ENCODE measurements at regions not wholly inside any gene's neighbourhood (a gene's known extent, or its start where the extent isn't known, plus 50 kb on each side); places are given as distances from the start of the nearest gene placed in this dataset.

- Mint-ChIP-seq H3K9me3 (no peaks in the 10 kb centered on the region), H3K36me3 (no peaks in the 10 kb centered on the region), H3K4me3 (no peak overlapping the region), H3K27me3 (peaks cover 0 to 10% (median 4%) of the 10 kb centered on the region in 3 donors), H3K4me1 (no peaks in the 10 kb centered on the region), H3K27ac (no peak overlapping the region)
- DNase-seq (no peak), ATAC-seq (ENCODE audit: low read depth in 2 of 2) (no peak)
Measured at GRCh38 chr2:17311106-17311619, 207.1 kb downstream of the RAD51AP2 start.

- ATAC-seq (ENCODE audit: low read depth in 2 of 2): peak in 1 of 2 donors; percentile 40
- Mint-ChIP-seq H3K27ac (no peak overlapping the region), H3K4me3 (no peak overlapping the region), H3K36me3 (no peaks in the 10 kb centered on the region), H3K9me3 (peaks cover 0 to 2% (median 0%) of the 10 kb centered on the region in 7 donors), H3K4me1 (no peaks in the 10 kb centered on the region), H3K27me3 (peaks cover 0 to 10% (median 4%) of the 10 kb centered on the region in 3 donors)
- peak; percentile 17 for DNase-seq
Measured at GRCh38 chr2:17309741-17310339, 208.4 kb downstream of the RAD51AP2 start.

- ATAC-seq (ENCODE audit: low read depth in 2 of 2) (no peak), DNase-seq (no peak)
- Mint-ChIP-seq H3K9me3 (peaks cover 0 to 2% (median 0%) of the 10 kb centered on the region in 7 donors), H3K4me3 (no peak overlapping the region), H3K36me3 (no peaks in the 10 kb centered on the region), H3K27ac (no peak overlapping the region), H3K27me3 (peaks cover 0 to 10% (median 4%) of the 10 kb centered on the region in 3 donors), H3K4me1 (no peaks in the 10 kb centered on the region)
Measured at GRCh38 chr2:17309181-17309580, 209.1 kb downstream of the RAD51AP2 start.

- no peak overlapping the region for H3K4me3 Mint-ChIP-seq
- H3K27me3 Mint-ChIP-seq: peaks cover 8 to 19% (median 9%) of the 10 kb centered on the region in 3 donors
- DNase-seq (no peak), ATAC-seq (ENCODE audit: low read depth in 2 of 2) (no peak)
- no peak overlapping the region for H3K27ac Mint-ChIP-seq
- H3K9me3 Mint-ChIP-seq: peaks cover 0 to 3% (median 0%) of the 10 kb centered on the region in 7 donors
- no peaks in the 10 kb centered on the region for H3K4me1 Mint-ChIP-seq
- peaks cover 0 to 1% of the 10 kb centered on the region in 2 donors for H3K36me3 Mint-ChIP-seq
Measured at GRCh38 chr2:17306706-17307105, 211.5 kb downstream of the RAD51AP2 start.

- Mint-ChIP-seq H3K4me1 (no peaks in the 10 kb centered on the region), H3K27me3 (peaks cover 8 to 23% (median 14%) of the 10 kb centered on the region in 3 donors), H3K27ac (peak overlapping the region in 1 of 6 donors; percentile 10), H3K4me3 (no peak overlapping the region), H3K36me3 (peaks cover 0 to 6% of the 10 kb centered on the region in 2 donors), H3K9me3 (peaks cover 0 to 8% (median 0%) of the 10 kb centered on the region in 7 donors)
- no peak for ATAC-seq (ENCODE audit: low read depth in 2 of 2)
- DNase-seq: no peak
Measured at GRCh38 chr2:17306219-17306618, 212.0 kb downstream of the RAD51AP2 start.

GRCh38 chr2:17303521-17303920 is 214.7 kb downstream of the RAD51AP2 start:
- Mint-ChIP-seq H3K27ac (no peak overlapping the region), H3K36me3 (peaks cover 0 to 8% of the 10 kb centered on the region in 2 donors), H3K4me1 (no peaks in the 10 kb centered on the region), H3K9me3 (peaks cover 0 to 11% (median 0%) of the 10 kb centered on the region in 7 donors), H3K27me3 (peaks cover 8 to 18% (median 16%) of the 10 kb centered on the region in 3 donors), H3K4me3 (no peak overlapping the region)
- ATAC-seq (ENCODE audit: low read depth in 2 of 2) (no peak), DNase-seq (no peak)

GRCh38 chr2:17303054-17303453 is 215.2 kb downstream of the RAD51AP2 start:
- H3K4me3 Mint-ChIP-seq: no peak overlapping the region
- H3K4me1 Mint-ChIP-seq: no peaks in the 10 kb centered on the region
- DNase-seq (no peak), ATAC-seq (ENCODE audit: low read depth in 2 of 2) (no peak)
- peaks cover 0 to 13% (median 0%) of the 10 kb centered on the region in 7 donors for H3K9me3 Mint-ChIP-seq
- H3K27ac Mint-ChIP-seq: no peak overlapping the region
- H3K36me3 Mint-ChIP-seq: peaks cover 0 to 8% of the 10 kb centered on the region in 2 donors
- H3K27me3 Mint-ChIP-seq: peaks cover 8 to 16% (median 15%) of the 10 kb centered on the region in 3 donors

GRCh38 chr2:17302281-17302680 is 216.0 kb downstream of the RAD51AP2 start:
- Mint-ChIP-seq H3K27ac (no peak overlapping the region), H3K36me3 (peaks cover 0 to 8% of the 10 kb centered on the region in 2 donors), H3K9me3 (peaks cover 0 to 13% (median 0%) of the 10 kb centered on the region in 7 donors), H3K4me1 (no peaks in the 10 kb centered on the region), H3K27me3 (peaks cover 6 to 16% (median 15%) of the 10 kb centered on the region in 3 donors), H3K4me3 (no peak overlapping the region)
- ATAC-seq (ENCODE audit: low read depth in 2 of 2) (no peak), DNase-seq (no peak)

GRCh38 chr2:17301437-17301836 is 216.8 kb downstream of the RAD51AP2 start:
- peaks cover 0 to 13% (median 0%) of the 10 kb centered on the region in 7 donors for H3K9me3 Mint-ChIP-seq
- peaks cover 0 to 8% of the 10 kb centered on the region in 2 donors for H3K36me3 Mint-ChIP-seq
- H3K27me3 Mint-ChIP-seq: peaks cover 4 to 16% (median 15%) of the 10 kb centered on the region in 3 donors
- no peak for ATAC-seq (ENCODE audit: low read depth in 2 of 2)
- no peaks in the 10 kb centered on the region for H3K4me1 Mint-ChIP-seq
- no peak for DNase-seq
- H3K4me3 Mint-ChIP-seq: no peak overlapping the region
- no peak overlapping the region for H3K27ac Mint-ChIP-seq

GRCh38 chr2:17299891-17300540 is 218.2 kb downstream of the RAD51AP2 start:
- H3K4me1 Mint-ChIP-seq: no peaks in the 10 kb centered on the region
- H3K27me3 Mint-ChIP-seq: peaks cover 4 to 16% (median 15%) of the 10 kb centered on the region in 3 donors
- ATAC-seq (ENCODE audit: low read depth in 2 of 2): no peak
- DNase-seq: no peak
- H3K9me3 Mint-ChIP-seq: peaks cover 0 to 13% (median 0%) of the 10 kb centered on the region in 7 donors
- H3K36me3 Mint-ChIP-seq: peaks cover 0 to 8% of the 10 kb centered on the region in 2 donors
- no peak overlapping the region for H3K27ac Mint-ChIP-seq
- H3K4me3 Mint-ChIP-seq: no peak overlapping the region

- DNase-seq (no peak), ATAC-seq (ENCODE audit: low read depth in 2 of 2) (no peak)
- H3K27ac Mint-ChIP-seq: no peak overlapping the region
- H3K4me1 Mint-ChIP-seq: no peaks in the 10 kb centered on the region
- peaks cover under 1 to 11% (median 10%) of the 10 kb centered on the region in 3 donors for H3K27me3 Mint-ChIP-seq
- H3K9me3 Mint-ChIP-seq: peaks cover 0 to 13% (median 0%) of the 10 kb centered on the region in 7 donors
- peaks cover 0 to 8% of the 10 kb centered on the region in 2 donors for H3K36me3 Mint-ChIP-seq
- no peak overlapping the region for H3K4me3 Mint-ChIP-seq
Measured at GRCh38 chr2:17298453-17298852, 219.8 kb downstream of the RAD51AP2 start.

- peaks cover 0 to 9% (median 0%) of the 10 kb centered on the region in 7 donors for H3K9me3 Mint-ChIP-seq
- H3K4me3 Mint-ChIP-seq: no peak overlapping the region
- ATAC-seq (ENCODE audit: low read depth in 2 of 2): no peak
- H3K27ac Mint-ChIP-seq: no peak overlapping the region
- H3K27me3 Mint-ChIP-seq: peaks cover 0 to 7% (median 5%) of the 10 kb centered on the region in 3 donors
- DNase-seq: no peak
- H3K36me3 Mint-ChIP-seq: peaks cover 0 to 6% of the 10 kb centered on the region in 2 donors
- no peaks in the 10 kb centered on the region for H3K4me1 Mint-ChIP-seq
Measured at GRCh38 chr2:17296686-17297085, 221.6 kb downstream of the RAD51AP2 start.

- DNase-seq: no peak
- Mint-ChIP-seq H3K4me1 (no peaks in the 10 kb centered on the region), H3K9me3 (no peaks in the 10 kb centered on the region), H3K27me3 (no peaks in the 10 kb centered on the region), H3K27ac (no peak overlapping the region), H3K36me3 (no peaks in the 10 kb centered on the region), H3K4me3 (no peak overlapping the region)
- no peak for ATAC-seq (ENCODE audit: low read depth in 2 of 2)
Measured at GRCh38 chr2:17289669-17290068, 228.6 kb downstream of the RAD51AP2 start.

GRCh38 chr2:17287183-17287582 is 231.1 kb downstream of the RAD51AP2 start:
- H3K4me1 Mint-ChIP-seq: no peaks in the 10 kb centered on the region
- DNase-seq (no peak), ATAC-seq (ENCODE audit: low read depth in 2 of 2) (no peak)
- H3K36me3 Mint-ChIP-seq: no peaks in the 10 kb centered on the region
- peaks cover 0 to 2% (median 0%) of the 10 kb centered on the region in 7 donors for H3K9me3 Mint-ChIP-seq
- H3K27ac Mint-ChIP-seq: no peak overlapping the region
- no peak overlapping the region for H3K4me3 Mint-ChIP-seq
- H3K27me3 Mint-ChIP-seq: no peaks in the 10 kb centered on the region

Measured in naive B cell (primary cell).